ENCODE measurements at regions not wholly inside any gene's neighbourhood (a gene's known extent, or its start where the extent isn't known, plus 50 kb on each side); places are given as distances from the start of the nearest gene placed in this dataset.

- H3K27me3 ChIP-seq = no peaks in the 10 kb centered on the region
- no peak for DNase-seq (ENCODE audit: low spot score in 2 of 2)
- H3K9me3 ChIP-seq = peaks cover 0 to 3% (median 0%) of the 10 kb centered on the region in 4 donors
- TF ChIP-seq CTCF (IDR thresholded peaks at IDR 0.05) = no peak
- TF ChIP-seq POLR2A (IDR thresholded peaks at IDR 0.05) = no peak
- TF ChIP-seq EP300 (IDR thresholded peaks at IDR 0.05) = no peak
- no peaks in the 10 kb centered on the region for H3K36me3 ChIP-seq
- no peak overlapping the region for H3K4me3 ChIP-seq
- no peaks in the 10 kb centered on the region for H3K4me1 ChIP-seq
- H3K27ac ChIP-seq = no peak overlapping the region
- 78 to 89% methylated on average over 3 of the region's 3 CpGs for WGBS, 2 donors
Observed at GRCh38 chr18:41540237-41540871, 414.7 kb upstream of the PIK3C3 start.

GRCh38 chr18:41538751-41539150 is 416.3 kb upstream of the PIK3C3 start:
- H3K36me3 ChIP-seq = no peaks in the 10 kb centered on the region

GRCh38 chr18:41537666-41538065 is 417.4 kb upstream of the PIK3C3 start:
- Histone ChIP-seq H3K27ac (no peak overlapping the region), H3K27me3 (no peaks in the 10 kb centered on the region), H3K4me3 (no peak overlapping the region), H3K4me1 (no peaks in the 10 kb centered on the region), H3K9me3 (peaks cover 0 to 3% (median 0%) of the 10 kb centered on the region in 4 donors), H3K36me3 (no peaks in the 10 kb centered on the region)
- no peak for TF ChIP-seq POLR2A (IDR thresholded peaks at IDR 0.05)
- no peak for TF ChIP-seq CTCF (IDR thresholded peaks at IDR 0.05)
- TF ChIP-seq EP300 (IDR thresholded peaks at IDR 0.05) = no peak
- DNase-seq (ENCODE audit: low spot score in 2 of 2) = no peak
- 58 to 67% methylated on average over 3 of the region's 3 CpGs for WGBS, 2 donors

More at GRCh38 chr18:41538751-41539150, 416.3 kb upstream of the PIK3C3 start:
- Histone ChIP-seq H3K9me3 (peaks cover 0 to 3% (median 0%) of the 10 kb centered on the region in 4 donors), H3K27me3 (no peaks in the 10 kb centered on the region), H3K4me3 (no peak overlapping the region), H3K4me1 (no peaks in the 10 kb centered on the region), H3K27ac (no peak overlapping the region)
- 95% methylated on average over 2 of the region's 2 CpGs for WGBS, 2 donors
- TF ChIP-seq POLR2A (IDR thresholded peaks at IDR 0.05) (no peak), EP300 (IDR thresholded peaks at IDR 0.05) (no peak), CTCF (IDR thresholded peaks at IDR 0.05) (no peak)
- DNase-seq (ENCODE audit: low spot score in 2 of 2) = no peak

- DNase-seq (ENCODE audit: low spot score in 2 of 2) = no peak
- Histone ChIP-seq H3K9me3 (peaks cover 0 to 3% (median 0%) of the 10 kb centered on the region in 4 donors), H3K36me3 (no peaks in the 10 kb centered on the region), H3K27me3 (no peaks in the 10 kb centered on the region), H3K4me3 (no peak overlapping the region), H3K4me1 (no peaks in the 10 kb centered on the region), H3K27ac (no peak overlapping the region)
- TF ChIP-seq POLR2A (IDR thresholded peaks at IDR 0.05) (no peak), EP300 (IDR thresholded peaks at IDR 0.05) (no peak), CTCF (IDR thresholded peaks at IDR 0.05) (no peak)
- 65 to 72% methylated on average over 6 of the region's 6 CpGs for WGBS, 2 donors
Observed at GRCh38 chr18:41532344-41533086, 422.5 kb upstream of the PIK3C3 start.

GRCh38 chr18:41530970-41531369 is 424.1 kb upstream of the PIK3C3 start:
- WGBS, 2 donors = 82 to 91% methylated on average over 1 of the region's 1 CpG
- Histone ChIP-seq H3K4me1 (no peaks in the 10 kb centered on the region), H3K27me3 (no peaks in the 10 kb centered on the region), H3K9me3 (no peaks in the 10 kb centered on the region), H3K36me3 (no peaks in the 10 kb centered on the region), H3K27ac (no peak overlapping the region), H3K4me3 (no peak overlapping the region)
- DNase-seq (ENCODE audit: low spot score in 2 of 2) = no peak
- TF ChIP-seq CTCF (IDR thresholded peaks at IDR 0.05) = no peak
- TF ChIP-seq EP300 (IDR thresholded peaks at IDR 0.05) = no peak
- TF ChIP-seq POLR2A (IDR thresholded peaks at IDR 0.05) = no peak
